ENCODE measurements at regions not wholly inside any gene's neighbourhood (a gene's known extent, or its start where the extent isn't known, plus 50 kb on each side); places are given as distances from the start of the nearest gene placed in this dataset.
A peak's percentile ranks its signal among the peaks of the same experiment; 100 is the strongest.

DNA sequence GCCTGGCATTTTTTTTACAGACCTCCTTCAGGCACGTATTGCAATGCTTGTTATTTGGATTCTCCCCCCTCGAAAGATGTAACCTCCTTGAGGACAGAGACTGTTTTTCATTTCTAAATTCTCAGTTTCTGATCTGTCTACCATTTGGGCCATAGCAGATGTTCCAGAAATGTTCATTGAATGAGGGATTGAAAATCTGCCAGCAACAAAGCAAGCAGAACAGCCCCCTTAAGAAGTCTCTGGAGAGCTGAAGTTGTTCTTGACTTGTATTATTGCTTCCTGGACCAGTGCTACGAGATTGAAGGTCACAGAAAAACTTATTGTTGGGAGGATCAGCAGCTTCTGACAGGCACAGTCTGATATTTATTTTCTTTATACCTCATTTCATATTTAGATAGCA is 355.5 kb downstream of the EPHA4 start:
- Histone ChIP-seq H3K4me3 (no peak overlapping the region), H3K9ac (no peak overlapping the region), H3K4me1 (peaks cover 22% of the 10 kb centered on the region), H3K4me2 (peak overlapping the region; percentile 22; the same call in 1 of the 2 replicates), H3K27ac (no peak overlapping the region), H3K27me3 (no peaks in the 10 kb centered on the region), H3K36me3 (no peaks in the 10 kb centered on the region), H4K20me1 (no peaks in the 10 kb centered on the region), H3K9me3 (no peaks in the 10 kb centered on the region)
- TF ChIP-seq Cebpa-rat (IDR thresholded peaks at IDR 0.05), result no peak

DNA sequence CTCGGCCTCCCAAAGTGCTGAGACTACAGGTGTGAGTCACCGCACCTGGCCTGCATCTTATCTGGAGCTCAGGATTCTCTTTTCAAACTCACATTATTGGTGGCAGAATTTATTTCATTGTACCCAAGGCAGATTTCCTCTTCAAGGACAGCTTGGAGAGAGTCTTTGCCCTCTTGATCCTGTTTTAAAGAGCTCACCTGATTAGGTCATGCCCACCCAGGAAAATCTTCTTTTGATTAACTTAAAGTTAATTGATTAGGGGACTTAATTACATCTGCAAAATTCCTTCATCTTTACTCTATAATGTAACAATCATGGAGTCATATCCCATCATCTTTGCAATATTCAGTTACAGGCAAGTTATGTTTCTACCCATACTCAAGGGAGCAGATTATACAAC is 346.4 kb downstream of the EPHA4 start:
- no peaks in the 10 kb centered on the region for H3K4me1 ChIP-seq
- H3K27me3 ChIP-seq, result no peaks in the 10 kb centered on the region
- H3K4me2 ChIP-seq, result no peak overlapping the region
- TF ChIP-seq Cebpa-rat (IDR thresholded peaks at IDR 0.05), result no peak
- H3K27ac ChIP-seq, result no peak overlapping the region
- no peaks in the 10 kb centered on the region for H3K36me3 ChIP-seq
- no peak overlapping the region for H3K9ac ChIP-seq
- no peak overlapping the region for H3K4me3 ChIP-seq
- H4K20me1 ChIP-seq, result no peaks in the 10 kb centered on the region
- no peaks in the 10 kb centered on the region for H3K9me3 ChIP-seq

DNA sequence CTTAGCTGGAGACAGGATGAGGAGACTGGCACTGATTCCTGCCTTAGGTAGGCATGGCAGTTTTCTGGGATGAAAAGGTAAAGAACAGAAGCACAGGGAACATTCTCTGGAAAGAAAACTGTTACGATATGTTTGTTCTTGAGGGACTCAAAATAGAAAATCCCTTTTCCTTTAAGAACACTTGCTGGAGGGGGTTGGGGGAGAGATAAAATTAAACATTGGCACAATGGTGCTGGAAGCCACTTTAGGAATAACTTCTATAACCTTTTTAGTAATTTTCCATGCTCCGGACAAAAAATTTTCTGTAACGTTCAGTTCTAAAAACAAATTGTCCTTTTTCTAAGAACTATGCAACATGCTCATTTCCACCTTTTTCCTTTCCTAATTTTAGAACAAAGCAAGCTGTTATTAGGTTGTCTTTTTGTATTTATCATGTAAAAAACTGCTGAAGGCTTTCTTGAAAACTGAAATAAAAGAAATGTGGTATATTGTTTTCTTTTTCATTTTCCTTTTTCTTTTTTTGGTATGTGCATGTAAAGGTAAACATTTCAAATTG is 343.8 kb downstream of the EPHA4 start:
- Histone ChIP-seq H3K9ac (no peak overlapping the region), H3K4me1 (no peaks in the 10 kb centered on the region), H3K4me3 (no peak overlapping the region), H3K9me3 (no peaks in the 10 kb centered on the region), H3K27me3 (no peaks in the 10 kb centered on the region), H4K20me1 (no peaks in the 10 kb centered on the region), H3K27ac (no peak overlapping the region), H3K4me2 (no peak overlapping the region), H3K36me3 (no peaks in the 10 kb centered on the region)
- no peak for TF ChIP-seq Cebpa-rat (IDR thresholded peaks at IDR 0.05)

DNA sequence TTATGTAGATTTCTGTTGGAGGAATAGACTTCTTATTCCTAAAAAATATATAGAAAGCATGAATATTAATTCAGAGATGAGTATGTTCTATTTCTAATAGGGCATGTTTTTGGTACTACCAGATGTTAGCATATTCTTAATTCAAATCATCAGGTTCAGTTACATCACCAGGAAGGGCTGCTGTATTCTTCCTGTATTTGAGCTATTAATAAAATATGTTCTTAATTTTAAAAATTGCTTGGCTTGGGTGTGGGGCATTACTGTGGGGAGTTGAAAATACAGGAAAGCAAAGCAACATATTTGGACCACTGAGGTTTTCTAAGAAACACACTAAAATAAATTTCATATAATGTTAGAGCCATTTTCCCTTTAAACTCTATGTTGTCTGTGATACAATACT is 343.0 kb downstream of the EPHA4 start:
- Histone ChIP-seq H4K20me1 (no peaks in the 10 kb centered on the region), H3K9ac (no peak overlapping the region), H3K4me3 (no peak overlapping the region), H3K4me2 (no peak overlapping the region), H3K36me3 (no peaks in the 10 kb centered on the region), H3K27ac (no peak overlapping the region), H3K4me1 (no peaks in the 10 kb centered on the region), H3K9me3 (no peaks in the 10 kb centered on the region), H3K27me3 (no peaks in the 10 kb centered on the region)
- no peak for TF ChIP-seq Cebpa-rat (IDR thresholded peaks at IDR 0.05)

DNA sequence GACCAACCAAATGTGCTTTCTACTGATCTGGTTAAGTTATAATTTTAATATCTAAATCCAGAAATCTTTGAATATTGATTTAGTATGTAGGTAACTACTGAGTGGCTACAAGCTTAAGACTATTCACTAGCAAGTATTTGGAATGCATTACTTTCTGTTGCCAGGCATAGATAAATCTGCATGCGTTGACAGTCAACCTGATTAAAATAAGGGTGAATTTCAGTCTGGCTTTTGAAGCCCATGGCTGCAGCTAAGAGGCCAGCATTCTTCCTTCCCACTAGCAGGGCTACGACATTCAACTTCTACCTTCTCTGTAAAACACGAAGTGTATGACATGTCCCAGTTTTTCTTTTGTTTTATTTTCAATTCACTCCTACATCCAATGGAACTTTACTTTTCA is 340.6 kb downstream of the EPHA4 start:
- H3K36me3 ChIP-seq, result no peaks in the 10 kb centered on the region
- no peak overlapping the region for H3K4me2 ChIP-seq

DNA sequence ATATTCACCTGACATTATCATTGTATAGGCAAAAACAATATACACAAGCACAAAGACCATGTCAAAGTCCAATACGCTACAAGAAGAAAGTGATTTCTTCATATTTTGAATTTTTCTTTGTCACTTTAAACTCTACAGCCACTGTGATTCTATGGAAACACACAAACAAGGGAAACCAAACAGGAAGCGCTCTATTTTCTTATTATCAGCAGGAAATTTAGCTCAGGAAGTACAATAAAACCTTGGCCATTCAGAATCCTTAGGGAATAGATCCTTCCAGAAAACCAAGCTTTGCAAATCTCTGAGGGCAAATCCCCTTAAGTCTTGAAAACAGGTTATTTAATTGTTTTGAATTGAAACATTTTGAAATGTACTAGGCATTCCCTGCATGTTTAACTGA is 336.2 kb downstream of the EPHA4 start:
- H3K27ac ChIP-seq, result no peak overlapping the region
- no peaks in the 10 kb centered on the region for H4K20me1 ChIP-seq
- peak overlapping the region; percentile 55 for H3K4me2 ChIP-seq
- no peak overlapping the region for H3K9ac ChIP-seq
- no peak for TF ChIP-seq Cebpa-rat (IDR thresholded peaks at IDR 0.05)
- no peaks in the 10 kb centered on the region for H3K27me3 ChIP-seq
- peaks cover 9% of the 10 kb centered on the region for H3K4me1 ChIP-seq
- H3K4me3 ChIP-seq, result no peak overlapping the region
- no peaks in the 10 kb centered on the region for H3K9me3 ChIP-seq
- H3K36me3 ChIP-seq, result no peaks in the 10 kb centered on the region

More for the DNA sequence above, 340.6 kb downstream of the EPHA4 start:
- no peak overlapping the region for H3K9ac ChIP-seq
- no peak overlapping the region for H3K4me3 ChIP-seq
- TF ChIP-seq Cebpa-rat (IDR thresholded peaks at IDR 0.05), result no peak
- H3K27me3 ChIP-seq, result no peaks in the 10 kb centered on the region
- H3K4me1 ChIP-seq, result peaks cover 9% of the 10 kb centered on the region
- H4K20me1 ChIP-seq, result no peaks in the 10 kb centered on the region
- H3K9me3 ChIP-seq, result no peaks in the 10 kb centered on the region
- no peak overlapping the region for H3K27ac ChIP-seq

DNA sequence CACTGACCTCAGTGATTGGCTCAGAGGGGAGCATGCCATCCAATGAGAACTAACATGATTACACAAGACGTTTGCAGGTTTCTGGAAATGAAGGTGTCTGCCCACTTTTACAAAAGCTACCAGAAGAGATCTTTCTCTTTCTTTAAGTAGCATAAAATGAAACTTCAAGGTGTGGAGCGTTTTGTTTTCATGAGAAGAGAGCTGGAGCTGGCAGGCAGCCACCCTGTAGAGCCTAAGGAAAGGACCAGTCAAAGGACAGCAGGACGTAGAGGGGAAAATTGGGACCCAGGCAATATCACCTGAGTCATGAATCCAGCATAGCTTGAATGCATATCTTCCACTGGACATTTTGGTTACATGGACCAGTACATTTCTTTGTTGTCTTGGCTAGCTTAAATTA is 331.0 kb downstream of the EPHA4 start:
- Histone ChIP-seq H3K9me3 (no peaks in the 10 kb centered on the region), H4K20me1 (no peaks in the 10 kb centered on the region), H3K4me1 (peaks cover 15% of the 10 kb centered on the region), H3K9ac (no peak overlapping the region), H3K4me2 (no peak overlapping the region), H3K27ac (no peak overlapping the region), H3K36me3 (no peaks in the 10 kb centered on the region), H3K4me3 (no peak overlapping the region), H3K27me3 (no peaks in the 10 kb centered on the region)
- no peak for TF ChIP-seq Cebpa-rat (IDR thresholded peaks at IDR 0.05)

DNA sequence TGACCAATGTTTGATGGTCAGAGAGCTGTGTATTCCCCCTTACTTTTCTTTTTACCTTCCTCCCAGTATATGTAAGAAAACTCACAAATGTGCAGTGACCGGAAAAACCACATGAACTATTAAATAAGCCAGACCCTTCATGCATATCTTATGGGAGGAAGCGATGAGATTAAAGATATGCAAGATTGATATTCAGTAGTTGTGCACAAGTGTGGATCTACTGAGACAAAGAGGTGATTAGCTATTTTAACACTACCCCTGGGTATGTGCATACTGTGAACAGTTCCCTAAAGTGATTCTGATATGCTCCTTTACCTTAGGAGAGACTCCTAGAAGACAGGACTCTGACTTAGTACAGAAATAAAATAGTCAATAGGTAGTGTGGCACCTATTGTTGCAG is 328.3 kb downstream of the EPHA4 start:
- Histone ChIP-seq H3K27me3 (no peaks in the 10 kb centered on the region), H3K27ac (no peak overlapping the region), H3K4me3 (no peak overlapping the region), H3K9me3 (no peaks in the 10 kb centered on the region), H3K9ac (no peak overlapping the region), H3K4me1 (peaks cover 12% of the 10 kb centered on the region), H4K20me1 (no peaks in the 10 kb centered on the region), H3K4me2 (peak overlapping the region; percentile 60), H3K36me3 (no peaks in the 10 kb centered on the region)
- no peak for TF ChIP-seq Cebpa-rat (IDR thresholded peaks at IDR 0.05)

DNA sequence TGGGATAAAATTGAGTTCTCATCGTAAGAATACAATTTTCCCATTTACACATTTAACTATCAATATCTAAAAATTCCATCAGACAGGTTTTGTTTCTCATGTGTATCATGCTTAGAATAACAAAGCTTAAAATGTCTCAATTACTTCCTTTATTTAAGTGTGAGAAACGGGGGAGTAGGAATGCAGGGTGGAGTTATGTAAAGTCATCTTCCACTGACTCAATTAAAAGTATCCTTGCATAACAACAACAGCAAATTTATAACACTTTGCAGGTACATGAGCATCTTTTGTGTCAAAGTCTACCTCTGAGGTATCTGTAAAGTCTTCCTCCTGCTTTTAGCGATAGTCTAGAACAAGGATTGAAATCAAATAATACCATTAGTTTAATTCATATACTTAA is 327.1 kb downstream of the EPHA4 start:
- Histone ChIP-seq H3K4me3 (no peak overlapping the region), H3K27ac (no peak overlapping the region), H3K36me3 (no peaks in the 10 kb centered on the region), H4K20me1 (no peaks in the 10 kb centered on the region), H3K9ac (no peak overlapping the region), H3K9me3 (no peaks in the 10 kb centered on the region), H3K27me3 (no peaks in the 10 kb centered on the region), H3K4me1 (peaks cover 12% of the 10 kb centered on the region), H3K4me2 (no peak overlapping the region)
- TF ChIP-seq Cebpa-rat (IDR thresholded peaks at IDR 0.05), result no peak

DNA sequence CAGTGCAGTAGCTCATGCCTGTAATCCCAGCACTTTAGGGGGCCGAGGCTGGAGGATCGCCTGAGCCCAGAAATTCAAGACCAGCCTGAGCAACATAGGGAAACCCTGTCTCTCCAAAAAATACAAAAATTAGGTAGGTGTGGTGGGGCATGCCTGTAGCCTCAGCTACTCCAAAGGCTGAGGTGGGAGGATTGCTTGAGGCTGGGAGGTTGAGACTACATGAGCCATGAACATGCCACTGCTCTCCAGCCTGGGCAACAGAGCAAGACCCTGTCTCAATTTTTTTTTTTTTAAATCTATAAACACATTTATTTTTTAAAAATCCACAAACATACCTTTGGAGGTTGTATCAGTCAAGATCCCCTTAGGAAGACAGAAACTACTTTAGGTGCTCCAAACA is 326.3 kb downstream of the EPHA4 start:
- peaks cover 12% of the 10 kb centered on the region for H3K4me1 ChIP-seq
- no peaks in the 10 kb centered on the region for H4K20me1 ChIP-seq
- H3K27ac ChIP-seq, result no peak overlapping the region
- no peak overlapping the region for H3K9ac ChIP-seq
- H3K27me3 ChIP-seq, result no peaks in the 10 kb centered on the region
- no peak overlapping the region for H3K4me3 ChIP-seq
- no peaks in the 10 kb centered on the region for H3K36me3 ChIP-seq
- no peak for TF ChIP-seq Cebpa-rat (IDR thresholded peaks at IDR 0.05)
- H3K4me2 ChIP-seq, result no peak overlapping the region
- H3K9me3 ChIP-seq, result no peaks in the 10 kb centered on the region

DNA sequence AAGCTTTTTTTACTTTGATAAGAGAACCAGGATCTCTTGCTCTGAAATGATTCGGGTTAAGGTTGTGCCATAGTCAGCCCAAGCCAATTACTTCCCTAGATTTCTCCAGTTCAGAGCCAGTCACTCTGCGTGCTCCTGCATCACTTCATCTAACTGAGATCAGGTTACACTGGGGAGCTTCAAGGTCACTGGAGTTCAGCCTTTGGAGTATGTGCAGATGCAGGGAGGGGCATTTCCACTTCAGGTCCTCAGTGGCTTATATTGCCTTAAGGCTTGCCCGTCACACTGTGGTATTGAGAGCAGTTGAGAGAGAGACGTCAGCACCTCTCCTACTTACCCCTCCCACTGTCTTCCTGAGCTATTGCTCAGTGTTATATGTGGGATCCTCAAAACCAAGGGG is 317.8 kb downstream of the EPHA4 start:
- no peak overlapping the region for H3K4me3 ChIP-seq
- H3K36me3 ChIP-seq, result no peaks in the 10 kb centered on the region
- no peaks in the 10 kb centered on the region for H3K9me3 ChIP-seq
- TF ChIP-seq Cebpa-rat (IDR thresholded peaks at IDR 0.05), result no peak
- H3K4me2 ChIP-seq, result no peak overlapping the region
- no peak overlapping the region for H3K9ac ChIP-seq
- no peaks in the 10 kb centered on the region for H4K20me1 ChIP-seq
- H3K27me3 ChIP-seq, result no peaks in the 10 kb centered on the region
- H3K4me1 ChIP-seq, result no peaks in the 10 kb centered on the region
- no peak overlapping the region for H3K27ac ChIP-seq
